ENCODE measurements at regions not wholly inside any gene's neighbourhood (a gene's known extent, or its start where the extent isn't known, plus 50 kb on each side); places are given as distances from the start of the nearest gene placed in this dataset.

DNA sequence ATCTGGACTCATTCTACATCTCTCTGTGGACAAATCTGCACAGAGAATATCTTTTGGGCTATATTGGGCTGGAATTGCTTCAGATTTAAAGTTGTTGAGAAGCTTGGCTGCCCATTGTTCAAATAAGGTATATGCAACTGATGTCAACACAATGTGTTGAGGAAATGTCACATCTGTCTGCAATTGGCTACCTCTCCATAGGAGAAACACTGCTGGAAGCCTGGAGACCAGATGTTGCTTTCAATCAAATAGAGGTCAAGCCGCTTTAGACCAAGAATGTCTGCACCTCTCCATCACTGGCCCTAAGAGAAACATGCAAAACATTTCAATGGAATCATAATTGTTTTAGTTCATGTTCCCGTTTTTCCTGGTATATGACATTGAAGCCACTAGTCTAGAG, 720.2 kb downstream of the SLC4A3 start:
- TF ChIP-seq EZH2 (IDR thresholded peaks at IDR 0.05; ENCODE audit: borderline replicate concordance, low read length): no peak
- no peak for TF ChIP-seq CTCF (IDR thresholded peaks at IDR 0.05; ENCODE audit: low read length)

Measured in OCI-LY1 (cell line).